HG03354 (cell line): ENCODE measurements at regions not wholly inside any gene's neighbourhood (a gene's known extent, or its start where the extent isn't known, plus 50 kb on each side); places are given as distances from the start of the nearest gene placed in this dataset.
A peak's percentile ranks its signal among the peaks of the same experiment; 100 is the strongest.

Experiments
- ATAC-seq: cut with Tn5 transposase; IDR thresholded peaks from one replicate; pipeline ENCODE4 v1.9.1; 2021; ENCODE audit warnings: mild to moderate bottlenecking; ENCODE audit not compliant: unreplicated experiment, poor library complexity, severe bottlenecking

GRCh38 chr3:103089758-103090157 is 654.9 kb downstream of the ZPLD1 start:
- no peak for ATAC-seq

- no peak for ATAC-seq
Measured at GRCh38 chr3:103105206-103105605, 670.4 kb downstream of the ZPLD1 start.

GRCh38 chr3:103112273-103112672 is 677.5 kb downstream of the ZPLD1 start:
- no peak for ATAC-seq

- no peak for ATAC-seq
Measured at GRCh38 chr3:103126115-103126514, 691.3 kb downstream of the ZPLD1 start.

- peak; percentile 43 for ATAC-seq
Measured at GRCh38 chr3:103127098-103127630, 692.3 kb downstream of the ZPLD1 start.

GRCh38 chr3:103127737-103128136 is 692.9 kb downstream of the ZPLD1 start:
- peak; percentile 89 for ATAC-seq

GRCh38 chr3:103134023-103134724 is 699.4 kb downstream of the ZPLD1 start:
- ATAC-seq, result peak; percentile 96

GRCh38 chr3:103136621-103137020 is 701.8 kb downstream of the ZPLD1 start:
- ATAC-seq, result no peak

- ATAC-seq, result no peak
Measured at GRCh38 chr3:103137830-103138229, 703.0 kb downstream of the ZPLD1 start.

- no peak for ATAC-seq
Measured at GRCh38 chr3:103158183-103158582, 723.4 kb downstream of the ZPLD1 start.

- ATAC-seq, result no peak
Measured at GRCh38 chr3:103166890-103167289, 732.1 kb downstream of the ZPLD1 start.

GRCh38 chr3:103167850-103168249 is 733.0 kb downstream of the ZPLD1 start:
- ATAC-seq, result no peak

- ATAC-seq, result no peak
Measured at GRCh38 chr3:103169289-103169688, 734.5 kb downstream of the ZPLD1 start.

- ATAC-seq, result peak; percentile 87
Measured at GRCh38 chr3:103170651-103171050, 735.8 kb downstream of the ZPLD1 start.

GRCh38 chr3:103173940-103174339 is 739.1 kb downstream of the ZPLD1 start:
- ATAC-seq, result no peak

GRCh38 chr3:103181160-103181559 is 746.3 kb downstream of the ZPLD1 start:
- ATAC-seq, result no peak

GRCh38 chr3:103184772-103185171 is 750.0 kb downstream of the ZPLD1 start:
- no peak for ATAC-seq

GRCh38 chr3:103189941-103190340 is 755.1 kb downstream of the ZPLD1 start:
- ATAC-seq, result no peak

GRCh38 chr3:103195216-103195615 is 760.4 kb downstream of the ZPLD1 start:
- no peak for ATAC-seq

- ATAC-seq, result no peak
Measured at GRCh38 chr3:103203441-103203840, 768.6 kb downstream of the ZPLD1 start.

GRCh38 chr3:103210583-103210982 is 775.8 kb downstream of the ZPLD1 start:
- ATAC-seq, result no peak

- ATAC-seq, result peak; percentile 100
Measured at GRCh38 chr3:103218146-103218545, 783.3 kb downstream of the ZPLD1 start.
